IMR-90 (cell line): ENCODE measurements at regions not wholly inside any gene's neighbourhood (a gene's known extent, or its start where the extent isn't known, plus 50 kb on each side); places are given as distances from the start of the nearest gene placed in this dataset.

Source experiments
- ATAC-seq: fragments of 200-7000 bp; cut with Tn5 transposase; 2 replicates; pipeline ENCODE4 v1.9.1; 2020; ENCODE audit warnings: low read depth, mild to moderate bottlenecking, moderate library complexity
- BruUV-seq: library from RNA; stranded (reverse); fragments of 400-500 nt; replicated peaks from 2 replicates; lab custom pipeline; 2021; lab: Mats Ljungman, UMichigan
- CTCF ChIA-PET: fragments of 300-600 bp; formaldehyde crosslinking; extraction: SDS; loops from one replicate; lab custom pipeline; 2021; ENCODE audit warnings: antibody characterized with exemption; lab: Yijun Ruan, JAX
- POLR2A ChIA-PET: fragments of 300-600 bp; sonication (Branson Sonifier 250); formaldehyde crosslinking; loops from one replicate; lab custom pipeline; 2022; ENCODE audit warnings: antibody characterized with exemption; ENCODE audit not compliant: unreplicated experiment; lab: Charles Lee
- DNase-seq: peaks from one replicate; pipeline ENCODE4 v3.0.0; 2013
- H2AFZ ChIP-seq: replicated peaks from 2 replicates; pipeline ENCODE3; 2013; ENCODE audit warnings: low read length, mild to moderate bottlenecking; ENCODE audit not compliant: poor library complexity
- H2AK5ac ChIP-seq: 2 replicates; pipeline ENCODE4 v1.6.1; 2013; ENCODE audit warnings: low read depth, low read length, inconsistent platforms
- H2AK9ac ChIP-seq: replicated peaks from 2 replicates; pipeline ENCODE3; 2013; ENCODE audit warnings: mild to moderate bottlenecking, low read depth, low read length, moderate library complexity; ENCODE audit not compliant: poor library complexity
- H2BK120ac ChIP-seq: 2 replicates; pipeline ENCODE4 v1.6.1; 2013; ENCODE audit warnings: low read depth, low read length, inconsistent platforms
- H2BK15ac ChIP-seq: 3 replicates; pipeline ENCODE4 v1.6.1; 2013; ENCODE audit warnings: low read depth, low read length, inconsistent platforms
- H2BK20ac ChIP-seq: 2 replicates; pipeline ENCODE4 v1.6.1; 2013; ENCODE audit warnings: low read depth, mild to moderate bottlenecking, inconsistent platforms, low read length, moderate library complexity
- H2BK5ac ChIP-seq: 2 replicates; pipeline ENCODE4 v1.6.1; 2013; ENCODE audit warnings: mild to moderate bottlenecking, low read depth, low read length, inconsistent platforms; ENCODE audit not compliant: poor library complexity, severe bottlenecking
- H3K14ac ChIP-seq: replicated peaks from 2 replicates; pipeline ENCODE4 v1.6.1; 2013; ENCODE audit warnings: low read depth, low read length, inconsistent platforms
- H3K18ac ChIP-seq: 2 replicates; pipeline ENCODE4 v1.6.1; 2013; ENCODE audit warnings: low read depth, low read length, control low read depth
- H3K23ac ChIP-seq: 2 replicates; pipeline ENCODE4 v1.6.1; 2013; ENCODE audit warnings: low read depth, low read length, inconsistent platforms
- H3K27ac ChIP-seq: 2 replicates; pipeline ENCODE4 v1.5.1; 2013; ENCODE audit warnings: mild to moderate bottlenecking, control low read depth, low read length; ENCODE audit not compliant: insufficient read depth
- H3K27me3 ChIP-seq: 2 replicates; pipeline ENCODE4 v1.6.1; 2013; ENCODE audit warnings: low read length; ENCODE audit not compliant: control insufficient read depth, insufficient read depth
- H3K36me3 ChIP-seq: 2 replicates; pipeline ENCODE4 v1.6.1; 2013; ENCODE audit warnings: low read length, mixed read lengths; ENCODE audit not compliant: control insufficient read depth, insufficient read depth
- H3K4ac ChIP-seq: 2 replicates; pipeline ENCODE4 v1.6.1; 2013; ENCODE audit warnings: low read depth, low read length, inconsistent platforms
- H3K4me1 ChIP-seq: 2 replicates; pipeline ENCODE4 v1.6.1; 2013; ENCODE audit warnings: low read length, mixed read lengths; ENCODE audit not compliant: control insufficient read depth, insufficient read depth
- H3K4me2 ChIP-seq: 2 replicates; pipeline ENCODE4 v1.6.1; 2013; ENCODE audit warnings: low read depth, mild to moderate bottlenecking, control low read depth, low read length, moderate library complexity
- H3K4me3 ChIP-seq: 2 replicates; pipeline ENCODE4 v1.5.1; 2013; ENCODE audit warnings: low read depth, mild to moderate bottlenecking, control low read depth, low read length, moderate library complexity; ENCODE audit not compliant: insufficient read depth
- H3K56ac ChIP-seq: 2 replicates; pipeline ENCODE4 v1.6.1; 2013; ENCODE audit warnings: low read length, inconsistent platforms; ENCODE audit not compliant: insufficient read depth; ENCODE audit errors: extremely low read depth
- H3K79me1 ChIP-seq, 2 experiments: 2 replicates each; pipeline ENCODE4 v1.6.1; 2013; ENCODE audit warnings: low read length in 2 of 2, inconsistent platforms in 1 of 2, low read depth in 1 of 2
- H3K9ac ChIP-seq: 2 replicates; pipeline ENCODE4 v1.6.1; 2013; ENCODE audit warnings: low read depth, low read length, control low read depth
- H3K9me1 ChIP-seq: 2 replicates; pipeline ENCODE4 v1.6.1; 2013; ENCODE audit warnings: low read length, inconsistent platforms; ENCODE audit not compliant: insufficient read depth
- H3K9me3 ChIP-seq: 2 replicates; pipeline ENCODE4 v1.6.1; 2013; ENCODE audit warnings: low read length; ENCODE audit not compliant: control insufficient read depth, insufficient read depth
- H4K20me1 ChIP-seq: 2 replicates; pipeline ENCODE4 v1.6.1; 2013; ENCODE audit warnings: low read length, inconsistent platforms; ENCODE audit not compliant: insufficient read depth
- H4K5ac ChIP-seq: 2 replicates; pipeline ENCODE4 v1.6.1; 2013; ENCODE audit warnings: mild to moderate bottlenecking, low read depth, low read length, control low read depth
- H4K8ac ChIP-seq, 2 experiments: 2 replicates each; pipeline ENCODE4 v1.6.1; 2013; ENCODE audit warnings: low read depth in 2 of 2, low read length in 2 of 2, control low read depth in 1 of 2, inconsistent platforms in 1 of 2
- H4K91ac ChIP-seq: 2 replicates; pipeline ENCODE4 v1.6.1; 2013; ENCODE audit warnings: low read depth, low read length, inconsistent platforms; ENCODE audit not compliant: insufficient read depth
- BHLHE40 ChIP-seq: fragments of 150-350 bp; IDR thresholded peaks from 2 replicates; pipeline ENCODE4 v1.6.1; 2016; ENCODE audit warnings: mild to moderate bottlenecking, low read depth, low read length
- CEBPB ChIP-seq: IDR thresholded peaks from 2 replicates; pipeline ENCODE4 v1.6.1; 2012; ENCODE audit warnings: low read depth, low read length, improper control_type of control experiment
- WGBS, 2 experiments: methylation state at CpG; one replicate each; pipeline versions ENCODE4 v1.1.5 to v1.1.7; 2013; ENCODE audit warnings: missing lambda C conversion rate in 2 of 2; ENCODE audit not compliant: insufficient read length in 1 of 2; ENCODE audit errors: extremely low coverage in 2 of 2; 5-methylcytosine and 5-hydroxymethylcytosine counted together
- dilution Hi-C: fragments of 300-500 bp; cut with HindIII; formaldehyde crosslinking; loops from one replicate; pipeline ENCODE4 v1.14.3; 2018; ENCODE audit warnings: low sequenced_read_pairs; ENCODE audit not compliant: unreplicated experiment
- in situ Hi-C: fragments of 300-500 bp; cut with MboI; formaldehyde crosslinking; loops from 3 replicates; pipeline ENCODE4 v1.14.3; 2019; ENCODE audit warnings: low sequenced_read_pairs, inconsistent platforms, mixed read lengths
- intact Hi-C: fragments of 100-400 bp; cut with micrococcal nuclease; formaldehyde crosslinking; loops from 2 replicates; pipeline ENCODE4 v1.10.0; 2022

GRCh38 chrX:138866643-138867042 is 155.1 kb upstream of the FGF13 start:
- Histone ChIP-seq H2BK20ac (no peak overlapping the region), H4K91ac (no peak overlapping the region), H2BK5ac (no peak overlapping the region), H2AFZ (no peak overlapping the region), H4K8ac (no peak overlapping the region), H3K4ac (no peak overlapping the region), H2AK9ac (no peak overlapping the region), H3K4me1 (no peaks in the 10 kb centered on the region), H3K4me2 (no peak overlapping the region), H3K27ac (no peak overlapping the region), H2AK5ac (no peak overlapping the region), H3K36me3 (no peaks in the 10 kb centered on the region), H2BK120ac (no peak overlapping the region), H3K4me3 (no peak overlapping the region), H3K56ac (no peak overlapping the region), H3K9me3 (no peaks in the 10 kb centered on the region), H3K27me3 (no peaks in the 10 kb centered on the region), H3K9me1 (no peaks in the 10 kb centered on the region), H3K18ac (no peak overlapping the region), H3K14ac (no peak overlapping the region), H4K5ac (no peak overlapping the region), H2BK15ac (no peak overlapping the region), H3K23ac (no peak overlapping the region), H4K20me1 (no peaks in the 10 kb centered on the region), H3K79me1 (no peaks in the 10 kb centered on the region), H3K9ac (no peak overlapping the region)
- no TSS peak for BruUV-seq
- TF ChIP-seq CEBPB (peak; percentile 54), BHLHE40 (no peak)
- DNase-seq (no peak), ATAC-seq (no peak)
- dilution Hi-C loops (no loop called here), intact Hi-C loops (no loop called here), in situ Hi-C loops (no loop called here)
- no CpG with 5 or more reads among the region's 4 CpGs for WGBS, 2 experiments
- CTCF ChIA-PET, result no interaction called here
- POLR2A ChIA-PET, result no interaction called here
